ENCODE measurements at regions not wholly inside any gene's neighbourhood (a gene's known extent, or its start where the extent isn't known, plus 50 kb on each side); places are given as distances from the start of the nearest gene placed in this dataset.

DNA sequence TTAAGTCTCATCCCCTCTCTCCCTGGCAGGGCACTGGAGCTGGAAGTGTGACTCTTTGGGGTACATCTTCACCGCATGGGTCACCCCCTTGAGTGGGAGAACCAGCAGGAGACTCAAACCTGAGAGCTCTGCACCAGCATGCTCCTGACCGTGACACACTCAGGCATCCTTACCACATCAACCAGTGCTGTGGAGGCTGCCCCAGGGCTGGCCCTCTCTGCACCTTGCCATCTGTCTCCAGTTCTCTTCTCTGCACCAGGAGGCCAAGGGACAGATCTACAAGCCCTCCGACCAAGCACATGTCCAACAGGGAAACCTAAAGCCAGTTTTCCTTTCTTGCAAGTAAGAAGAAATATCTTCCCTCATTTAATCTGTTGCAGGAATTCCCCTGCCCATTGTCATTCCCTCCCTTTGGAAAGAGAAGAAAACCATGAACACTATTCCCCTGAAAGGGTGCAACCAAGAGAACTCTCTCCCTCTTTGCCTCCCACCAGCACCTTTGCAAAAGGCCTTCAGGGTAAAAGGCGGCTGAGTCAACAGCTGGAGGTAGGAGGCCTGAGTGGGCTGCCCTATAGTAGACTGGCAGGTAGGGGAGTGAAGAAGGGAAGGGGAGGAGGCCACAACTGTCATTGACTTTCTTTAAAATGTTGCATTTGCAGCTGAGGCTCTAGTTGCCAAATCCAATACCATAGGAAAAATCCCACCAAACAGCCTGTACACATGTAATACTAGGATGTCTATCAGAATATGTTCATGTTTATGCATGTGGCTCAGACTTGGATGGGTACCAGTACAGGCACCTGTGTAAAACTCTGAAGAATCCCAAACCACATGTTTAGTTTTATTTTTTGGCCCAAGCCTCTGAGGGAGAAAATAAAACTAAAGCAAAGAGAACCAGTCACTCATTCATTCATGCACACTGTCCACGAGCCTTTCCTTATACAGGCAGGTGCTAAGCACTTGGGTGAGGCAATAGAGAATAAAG is 117.0 kb downstream of the WT1 start:
- no peak for DNase-seq (ENCODE audit: extremely low read depth in 1 of 4, low spot score in 3 of 4)
- ChIA-PET CTCF (ENCODE audit: low intra/inter-chr PET ratio) (no interaction called here), POLR2A (interaction anchor here (0.6 to 0.9 kb wide), 2 partner anchors 10 to 56 kb away, joined by 3 read pairs; no protein-coding TSS in a partner anchor)
- in situ Hi-C loops (cut with MboI): no loop called here
- no peak overlapping the region for H2AFZ ChIP-seq (ENCODE audit: low read depth, low read length)
- no peaks in the 10 kb centered on the region for H3K79me2 ChIP-seq (ENCODE audit: control insufficient read depth, insufficient read depth, low read length)
- no peaks in the 10 kb centered on the region for H3K36me3 ChIP-seq (ENCODE audit: control insufficient read depth, insufficient read depth, low read length)
- no peak overlapping the region for H3K27ac ChIP-seq (ENCODE audit: extremely low read depth, low read depth, low read length)
- no peaks in the 10 kb centered on the region for H3K9me1 ChIP-seq (ENCODE audit: control insufficient read depth, insufficient read depth, low read length)
- H3K9me3 ChIP-seq (replicated peaks; ENCODE audit: control insufficient read depth, insufficient read depth, low read depth, low read length): no peaks in the 10 kb centered on the region
- H3K27me3 ChIP-seq (ENCODE audit: control insufficient read depth in 2 of 2, insufficient read depth in 2 of 2, low read length in 2 of 2): peaks cover 11 to 19% of the 10 kb centered on the region in 2 experiments; a peak in 4 of 5 replicates
- no peak for ATAC-seq
- WGBS (ENCODE audit: insufficient coverage, low coverage, missing lambda C conversion rate): 0% methylated on average over 5 of the region's 5 CpGs
- no peaks in the 10 kb centered on the region for H3K4me1 ChIP-seq (replicated peaks in 1 of 2; ENCODE audit: control insufficient read depth in 2 of 2, insufficient read depth in 2 of 2, low read length in 2 of 2)
- H3K4me2 ChIP-seq (ENCODE audit: insufficient read depth, low read length): no peak overlapping the region
- intact Hi-C loops (cut with micrococcal nuclease): no loop called here
- FAIRE-seq: no peak
- H3K9ac ChIP-seq (ENCODE audit: insufficient read depth in 1 of 2, low read depth in 2 of 2, low read length in 2 of 2): no peak overlapping the region
- H3K4me3 ChIP-seq: no peak overlapping the region
- no peaks in the 10 kb centered on the region for H4K20me1 ChIP-seq (replicated peaks; ENCODE audit: control insufficient read depth, insufficient read depth, low read length)
- no TSS peak for BruUV-seq (replicated peaks)
- no peak for TF ChIP-seq PKNOX1 (IDR thresholded peaks at IDR 0.05)
- TF ChIP-seq ZBTB17 (CRISPR knock-in tag; IDR thresholded peaks at IDR 0.05): no peak
- TF ChIP-seq EWSR1 (IDR thresholded peaks at IDR 0.05; ENCODE audit: borderline replicate concordance, low read depth, partially characterized antibody): no peak
- no peak for TF ChIP-seq CTBP1 (IDR thresholded peaks at IDR 0.05; ENCODE audit: borderline replicate concordance)
- TF ChIP-seq ZNF584 (CRISPR knock-in tag; IDR thresholded peaks at IDR 0.05; ENCODE audit: low read depth): no peak
- no peak for TF ChIP-seq E2F5 (CRISPR knock-in tag; IDR thresholded peaks at IDR 0.05)
- TF ChIP-seq, protein P1, sequence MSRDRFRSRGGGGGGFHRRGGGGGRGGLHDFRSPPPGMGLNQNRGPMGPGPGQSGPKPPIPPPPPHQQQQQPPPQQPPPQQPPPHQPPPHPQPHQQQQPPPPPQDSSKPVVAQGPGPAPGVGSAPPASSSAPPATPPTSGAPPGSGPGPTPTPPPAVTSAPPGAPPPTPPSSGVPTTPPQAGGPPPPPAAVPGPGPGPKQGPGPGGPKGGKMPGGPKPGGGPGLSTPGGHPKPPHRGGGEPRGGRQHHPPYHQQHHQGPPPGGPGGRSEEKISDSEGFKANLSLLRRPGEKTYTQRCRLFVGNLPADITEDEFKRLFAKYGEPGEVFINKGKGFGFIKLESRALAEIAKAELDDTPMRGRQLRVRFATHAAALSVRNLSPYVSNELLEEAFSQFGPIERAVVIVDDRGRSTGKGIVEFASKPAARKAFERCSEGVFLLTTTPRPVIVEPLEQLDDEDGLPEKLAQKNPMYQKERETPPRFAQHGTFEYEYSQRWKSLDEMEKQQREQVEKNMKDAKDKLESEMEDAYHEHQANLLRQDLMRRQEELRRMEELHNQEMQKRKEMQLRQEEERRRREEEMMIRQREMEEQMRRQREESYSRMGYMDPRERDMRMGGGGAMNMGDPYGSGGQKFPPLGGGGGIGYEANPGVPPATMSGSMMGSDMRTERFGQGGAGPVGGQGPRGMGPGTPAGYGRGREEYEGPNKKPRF (IDR thresholded peaks at IDR 0.05; ENCODE audit: low read depth, low read length): no peak
- no peak for TF ChIP-seq PRPF4 (IDR thresholded peaks at IDR 0.05; ENCODE audit: insufficient read depth, low read depth, low read length, poor library complexity, severe bottlenecking)
- no peak for TF ChIP-seq NFYB (IDR thresholded peaks at IDR 0.05; ENCODE audit: extremely low read depth, insufficient read length)
- TF ChIP-seq KDM5B (IDR thresholded peaks at IDR 0.05; ENCODE audit: insufficient replicate concordance, low read depth, low read length): no peak
- TF ChIP-seq, protein P2, sequence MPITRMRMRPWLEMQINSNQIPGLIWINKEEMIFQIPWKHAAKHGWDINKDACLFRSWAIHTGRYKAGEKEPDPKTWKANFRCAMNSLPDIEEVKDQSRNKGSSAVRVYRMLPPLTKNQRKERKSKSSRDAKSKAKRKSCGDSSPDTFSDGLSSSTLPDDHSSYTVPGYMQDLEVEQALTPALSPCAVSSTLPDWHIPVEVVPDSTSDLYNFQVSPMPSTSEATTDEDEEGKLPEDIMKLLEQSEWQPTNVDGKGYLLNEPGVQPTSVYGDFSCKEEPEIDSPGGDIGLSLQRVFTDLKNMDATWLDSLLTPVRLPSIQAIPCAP (CRISPR knock-in tag; IDR thresholded peaks at IDR 0.05; ENCODE audit: borderline replicate concordance): no peak
- TF ChIP-seq, protein P3, sequence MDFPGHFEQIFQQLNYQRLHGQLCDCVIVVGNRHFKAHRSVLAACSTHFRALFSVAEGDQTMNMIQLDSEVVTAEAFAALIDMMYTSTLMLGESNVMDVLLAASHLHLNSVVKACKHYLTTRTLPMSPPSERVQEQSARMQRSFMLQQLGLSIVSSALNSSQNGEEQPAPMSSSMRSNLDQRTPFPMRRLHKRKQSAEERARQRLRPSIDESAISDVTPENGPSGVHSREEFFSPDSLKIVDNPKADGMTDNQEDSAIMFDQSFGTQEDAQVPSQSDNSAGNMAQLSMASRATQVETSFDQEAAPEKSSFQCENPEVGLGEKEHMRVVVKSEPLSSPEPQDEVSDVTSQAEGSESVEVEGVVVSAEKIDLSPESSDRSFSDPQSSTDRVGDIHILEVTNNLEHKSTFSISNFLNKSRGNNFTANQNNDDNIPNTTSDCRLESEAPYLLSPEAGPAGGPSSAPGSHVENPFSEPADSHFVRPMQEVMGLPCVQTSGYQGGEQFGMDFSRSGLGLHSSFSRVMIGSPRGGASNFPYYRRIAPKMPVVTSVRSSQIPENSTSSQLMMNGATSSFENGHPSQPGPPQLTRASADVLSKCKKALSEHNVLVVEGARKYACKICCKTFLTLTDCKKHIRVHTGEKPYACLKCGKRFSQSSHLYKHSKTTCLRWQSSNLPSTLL (IDR thresholded peaks at IDR 0.05): no peak
- TF ChIP-seq ESRRB (CRISPR knock-in tag; IDR thresholded peaks at IDR 0.05; ENCODE audit: borderline replicate concordance): no peak

Measured in K562 (cell line).